OCI-LY7 (cell line): ENCODE measurements at regions not wholly inside any gene's neighbourhood (a gene's known extent, or its start where the extent isn't known, plus 50 kb on each side); places are given as distances from the start of the nearest gene placed in this dataset.

Experiments used
- BruUV-seq: library from RNA; stranded (reverse); fragments of 400-500 nt; replicated peaks from 2 replicates; lab custom pipeline; 2021; lab: Mats Ljungman, UMichigan
- CTCF ChIA-PET: fragments of 300-600 bp; sonication (Branson Sonifier 250); formaldehyde crosslinking; loops from one replicate; lab custom pipeline; 2022; ENCODE audit warnings: antibody characterized with exemption; ENCODE audit not compliant: unreplicated experiment; lab: Charles Lee
- POLR2A ChIA-PET: fragments of 300-600 bp; sonication (Branson Sonifier 250); formaldehyde crosslinking; loops from one replicate; lab custom pipeline; 2022; ENCODE audit warnings: antibody characterized with exemption; lab: Charles Lee
- DNase-seq: peaks from one replicate; pipeline ENCODE4 v3.0.0-alpha.2; 2015; ENCODE audit warnings: low spot score
- H2AFZ ChIP-seq: fragments of 200-600 bp; sonication (generic), shearing (Covaris generic); 2 replicates; pipeline ENCODE4 v1.6.1; 2014; ENCODE audit warnings: mild to moderate bottlenecking, antibody characterized with exemption, low read length, moderate library complexity
- H3K27ac ChIP-seq: fragments of 200-600 bp; sonication (generic); 2 replicates; pipeline ENCODE4 v1.5.1; 2014; ENCODE audit warnings: mixed run types, low read depth, mild to moderate bottlenecking, moderate library complexity, low read length, inconsistent platforms; ENCODE audit not compliant: poor library complexity, severe bottlenecking
- H3K36me3 ChIP-seq: fragments of 200-600 bp; sonication (generic); 2 replicates; pipeline ENCODE4 v1.6.1; 2014; ENCODE audit warnings: mild to moderate bottlenecking, antibody characterized with exemption, low read length, moderate library complexity, mixed read lengths; ENCODE audit not compliant: insufficient read depth
- H3K4me1 ChIP-seq: fragments of 200-600 bp; sonication (generic); 2 replicates; pipeline ENCODE4 v1.5.1; 2014; ENCODE audit warnings: mild to moderate bottlenecking, low read length; ENCODE audit not compliant: insufficient read depth, poor library complexity, severe bottlenecking
- H3K4me2 ChIP-seq: fragments of 200-600 bp; sonication (generic); 2 replicates; pipeline ENCODE4 v1.6.1; 2014; ENCODE audit warnings: mild to moderate bottlenecking, low read length
- H3K4me3 ChIP-seq: fragments of 200-600 bp; sonication (generic); 2 replicates; pipeline ENCODE4 v1.5.1; 2014; ENCODE audit warnings: mild to moderate bottlenecking, low read depth, low read length; ENCODE audit not compliant: poor library complexity, severe bottlenecking
- H3K79me2 ChIP-seq: fragments of 200-600 bp; sonication (generic); 2 replicates; pipeline ENCODE4 v1.6.1; 2016; ENCODE audit warnings: low read depth, mild to moderate bottlenecking, low read length, moderate library complexity, mixed read lengths; ENCODE audit not compliant: insufficient read depth
- H3K9me2 ChIP-seq: fragments of 200-600 bp; sonication (generic); 2 replicates; pipeline ENCODE4 v1.6.1; 2016; ENCODE audit warnings: mild to moderate bottlenecking, low read length, mixed read lengths; ENCODE audit not compliant: insufficient read depth
- H3K9me3 ChIP-seq: fragments of 200-600 bp; sonication (generic); 2 replicates; pipeline ENCODE4 v1.6.1; 2014; ENCODE audit warnings: mild to moderate bottlenecking, mixed run types, low read length, mixed read lengths
- H4K20me1 ChIP-seq: fragments of 200-600 bp; sonication (generic); 2 replicates; pipeline ENCODE4 v1.6.1; 2014; ENCODE audit warnings: mild to moderate bottlenecking, antibody characterized with exemption, low read length, moderate library complexity, mixed read lengths; ENCODE audit not compliant: insufficient read depth
- CTCF ChIP-seq: fragments of 200-600 bp; sonication (generic); conservative IDR thresholded peaks from 2 replicates; pipeline ENCODE4 v1.5.1; 2014; ENCODE audit warnings: mild to moderate bottlenecking, antibody characterized with exemption, low read length, moderate library complexity, mixed read lengths
- EZH2phosphoT487 ChIP-seq: fragments of 200-600 bp; sonication (generic); IDR thresholded peaks from 2 replicates; pipeline ENCODE4 v1.6.1; 2018; ENCODE audit warnings: low read depth, borderline replicate concordance, mild to moderate bottlenecking, mixed run types, antibody characterized with exemption, low read length, moderate library complexity, mixed read lengths
- intact Hi-C: fragments of 100-400 bp; cut with micrococcal nuclease; formaldehyde crosslinking; loops from one replicate; pipeline ENCODE4 v1.10.0; 2022; ENCODE audit not compliant: unreplicated experiment

GRCh38 chr2:239674101-239674980, 273.5 kb upstream of the HDAC4 start:
- intact Hi-C loops = no loop called here
- no peak overlapping the region for H2AFZ ChIP-seq
- H3K36me3 ChIP-seq = no peaks in the 10 kb centered on the region
- ChIA-PET CTCF (no interaction called here), POLR2A (no interaction called here)
- DNase-seq = no peak
- no TSS peak for BruUV-seq
- H3K9me2 ChIP-seq = no peaks in the 10 kb centered on the region
- no peak for TF ChIP-seq CTCF
- no peak for TF ChIP-seq EZH2phosphoT487
- H3K4me1 ChIP-seq = no peaks in the 10 kb centered on the region
- no peaks in the 10 kb centered on the region for H3K79me2 ChIP-seq
- no peak overlapping the region for H3K27ac ChIP-seq
- no peaks in the 10 kb centered on the region for H4K20me1 ChIP-seq
- no peak overlapping the region for H3K4me3 ChIP-seq
- no peak overlapping the region for H3K4me2 ChIP-seq
- H3K9me3 ChIP-seq = no peaks in the 10 kb centered on the region

GRCh38 chr2:239673641-239674040, 272.8 kb upstream of the HDAC4 start:
- CTCF ChIA-PET = no interaction called here

More at GRCh38 chr2:239673641-239674040, 272.8 kb upstream of the HDAC4 start:
- intact Hi-C loops = no loop called here
- Histone ChIP-seq H3K4me2 (no peak overlapping the region), H4K20me1 (no peaks in the 10 kb centered on the region), H3K79me2 (no peaks in the 10 kb centered on the region), H2AFZ (no peak overlapping the region), H3K36me3 (no peaks in the 10 kb centered on the region), H3K27ac (no peak overlapping the region), H3K9me2 (no peaks in the 10 kb centered on the region), H3K4me1 (no peaks in the 10 kb centered on the region), H3K4me3 (no peak overlapping the region), H3K9me3 (no peaks in the 10 kb centered on the region)
- no TSS peak for BruUV-seq
- DNase-seq = no peak
- TF ChIP-seq CTCF (no peak), EZH2phosphoT487 (no peak)
- POLR2A ChIA-PET = no interaction called here
